Dedifferentiated amniotic fluid mesenchymal stem cell (primary cell): ENCODE measurements at regions not wholly inside any gene's neighbourhood (a gene's known extent, or its start where the extent isn't known, plus 50 kb on each side); places are given as distances from the start of the nearest gene placed in this dataset.
"Not testable (repeated sequence)": the region's sequence is repeated elsewhere in the genome, so short reads cannot be mapped to it uniquely, and the experiment has no call there.

Source experiments
- DNase-seq: peaks from one replicate; pipeline ENCODE4 v3.0.0-alpha.2; 2016; ENCODE audit errors: extremely low spot score

DNA sequence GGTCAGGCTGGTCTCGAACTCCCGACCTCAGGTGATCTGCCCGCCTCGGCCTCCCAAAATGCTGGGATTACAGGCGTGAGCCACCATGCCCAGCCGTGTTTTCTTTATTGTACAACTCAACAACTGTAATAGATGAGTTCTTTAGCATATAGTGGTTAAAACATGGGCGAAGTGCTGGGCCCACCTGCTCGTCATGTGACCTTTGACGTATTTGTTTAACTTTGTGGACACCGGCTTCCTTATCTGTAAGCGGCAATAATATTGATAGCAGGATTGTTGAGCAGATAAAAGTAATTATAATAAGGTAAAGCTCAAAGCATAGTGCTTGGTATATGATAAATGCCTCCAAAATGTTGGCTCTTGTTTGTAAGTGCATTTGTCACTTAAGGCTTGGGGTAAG, 460.3 kb downstream of the KLF12 start:
- no peak for DNase-seq

DNA sequence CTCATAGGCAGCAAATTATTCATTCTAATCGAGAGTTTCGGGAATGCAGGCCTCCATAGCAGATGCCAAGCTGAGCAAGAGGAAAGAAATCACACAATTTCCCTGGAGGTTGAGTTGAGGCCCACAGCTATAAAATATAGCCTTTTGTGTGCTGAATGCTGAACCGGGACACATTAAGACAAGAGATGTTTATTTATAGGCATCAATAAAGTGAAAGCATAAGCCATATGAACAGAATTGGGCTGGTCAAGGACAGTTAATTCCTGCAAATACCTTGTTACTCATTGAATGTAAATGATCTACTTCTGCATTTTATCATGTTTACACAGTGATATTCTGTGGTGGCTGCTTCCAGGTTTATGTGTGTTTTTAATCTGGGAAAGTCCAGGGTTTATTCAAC, 461.7 kb downstream of the KLF12 start:
- no peak for DNase-seq

DNA sequence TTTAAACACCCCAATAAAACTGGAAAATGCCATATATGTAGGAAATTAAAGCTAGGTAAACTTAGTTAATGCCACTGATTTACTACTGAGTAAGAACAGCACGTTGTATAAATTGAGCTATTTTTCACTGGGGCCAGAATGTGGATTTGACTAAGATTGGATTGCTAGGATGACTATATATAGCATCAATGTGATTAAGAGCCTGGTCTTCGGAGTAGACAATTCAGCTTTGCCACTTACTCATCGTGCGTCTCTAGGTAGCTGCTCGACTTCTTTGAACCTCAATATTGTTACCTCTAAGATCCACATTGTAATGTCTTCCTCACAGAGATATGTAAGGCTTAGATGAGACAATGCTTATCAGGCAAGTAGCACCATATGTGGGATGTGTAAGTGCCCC, 462.5 kb downstream of the KLF12 start:
- no peak for DNase-seq

DNA sequence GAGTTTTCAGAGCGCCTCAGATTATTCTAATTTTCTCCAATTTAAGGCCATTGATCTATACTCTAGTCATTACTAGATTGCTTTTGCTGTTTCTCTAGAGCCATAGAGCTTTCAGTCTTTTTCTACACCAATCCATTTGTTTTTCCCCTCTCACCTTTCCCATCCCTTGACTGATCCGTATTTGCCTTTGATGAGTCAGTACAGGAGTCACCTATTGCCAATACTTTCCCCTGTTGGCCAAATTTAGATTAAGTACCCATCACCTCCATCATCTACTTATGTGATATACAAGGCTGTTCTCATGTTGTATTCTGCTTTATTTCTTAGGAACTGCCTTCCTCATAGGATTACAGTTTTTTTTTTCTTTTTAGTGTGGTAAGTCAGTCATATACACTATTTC, 463.2 kb downstream of the KLF12 start:
- DNase-seq = no peak

DNA sequence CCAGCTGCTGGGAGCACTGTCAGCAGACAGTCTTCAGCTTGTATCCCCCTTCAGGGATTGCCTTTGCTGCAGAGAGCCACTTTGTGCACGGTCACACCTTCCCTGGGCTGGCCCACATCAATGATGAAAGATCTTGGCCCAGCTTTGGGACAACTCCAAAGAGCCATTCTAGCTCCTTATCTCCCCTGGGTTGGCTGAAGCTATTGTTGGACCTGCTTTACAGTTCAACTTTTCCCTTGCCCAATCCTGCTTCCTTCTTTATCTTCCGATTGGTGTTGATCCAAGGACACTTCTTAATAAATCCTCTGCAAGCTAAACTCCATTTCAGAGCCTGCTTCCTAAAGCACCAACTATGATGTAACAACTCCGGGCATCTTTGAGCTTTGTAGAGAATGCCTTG, 466.4 kb downstream of the KLF12 start:
- no peak for DNase-seq

DNA sequence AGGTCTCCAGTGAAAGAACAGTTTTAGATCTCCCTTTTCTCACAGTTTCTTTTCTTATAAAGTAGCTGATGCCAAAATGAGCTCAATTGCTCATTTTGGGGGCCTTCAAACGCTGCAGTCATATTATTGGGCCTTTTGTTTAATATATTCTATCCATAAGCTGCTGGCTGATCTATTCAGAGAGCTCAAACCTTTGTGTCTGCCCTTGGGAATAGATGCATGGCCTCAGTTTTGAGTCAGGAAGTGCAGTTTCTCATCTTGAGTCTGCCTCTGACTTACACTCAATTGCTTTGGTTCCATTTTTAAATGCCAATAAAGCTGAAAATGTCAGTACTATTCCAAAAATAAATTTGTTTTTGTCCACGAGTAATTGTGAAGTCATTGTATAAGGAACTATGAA, 468.9 kb downstream of the KLF12 start:
- DNase-seq = no peak

DNA sequence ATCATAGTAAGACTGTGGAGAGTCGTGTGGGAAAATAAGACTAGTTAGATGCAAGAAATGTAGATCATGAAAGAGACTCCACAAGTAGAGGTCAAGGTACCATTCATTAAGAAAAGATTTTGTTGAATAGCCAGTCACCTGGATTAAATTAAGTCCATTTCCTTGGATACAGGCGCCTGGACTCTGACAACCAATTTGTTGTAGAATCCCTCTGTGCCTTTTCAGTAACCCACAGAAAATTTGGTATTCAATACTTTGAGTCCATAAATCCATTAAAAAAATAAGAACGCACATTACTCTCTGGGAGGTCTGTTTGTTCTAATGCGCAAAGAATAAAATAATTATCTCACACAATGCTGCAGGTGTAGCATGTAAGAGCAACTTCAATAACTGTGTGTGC, 469.4 kb downstream of the KLF12 start:
- DNase-seq = no peak

DNA sequence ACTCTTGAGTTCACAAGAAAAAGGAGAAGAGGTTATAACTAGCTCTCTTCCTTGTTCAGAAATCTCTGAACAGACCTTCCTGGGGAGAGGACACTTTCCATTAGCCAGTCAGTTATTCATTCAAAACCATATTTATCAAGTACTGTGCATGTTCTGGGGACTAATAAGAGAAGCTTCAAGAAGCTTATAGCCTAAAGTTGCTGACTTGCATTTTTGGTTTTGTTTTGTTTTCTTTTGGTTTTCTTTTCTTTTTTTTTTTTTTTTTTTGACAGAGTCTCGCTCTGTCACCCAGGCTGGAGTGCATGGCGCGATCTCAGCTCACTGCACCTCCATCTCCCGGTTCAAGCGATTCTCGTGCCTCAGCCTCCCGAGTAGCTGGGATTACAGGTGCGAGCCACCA, 471.4 kb downstream of the KLF12 start:
- DNase-seq = no peak

DNA sequence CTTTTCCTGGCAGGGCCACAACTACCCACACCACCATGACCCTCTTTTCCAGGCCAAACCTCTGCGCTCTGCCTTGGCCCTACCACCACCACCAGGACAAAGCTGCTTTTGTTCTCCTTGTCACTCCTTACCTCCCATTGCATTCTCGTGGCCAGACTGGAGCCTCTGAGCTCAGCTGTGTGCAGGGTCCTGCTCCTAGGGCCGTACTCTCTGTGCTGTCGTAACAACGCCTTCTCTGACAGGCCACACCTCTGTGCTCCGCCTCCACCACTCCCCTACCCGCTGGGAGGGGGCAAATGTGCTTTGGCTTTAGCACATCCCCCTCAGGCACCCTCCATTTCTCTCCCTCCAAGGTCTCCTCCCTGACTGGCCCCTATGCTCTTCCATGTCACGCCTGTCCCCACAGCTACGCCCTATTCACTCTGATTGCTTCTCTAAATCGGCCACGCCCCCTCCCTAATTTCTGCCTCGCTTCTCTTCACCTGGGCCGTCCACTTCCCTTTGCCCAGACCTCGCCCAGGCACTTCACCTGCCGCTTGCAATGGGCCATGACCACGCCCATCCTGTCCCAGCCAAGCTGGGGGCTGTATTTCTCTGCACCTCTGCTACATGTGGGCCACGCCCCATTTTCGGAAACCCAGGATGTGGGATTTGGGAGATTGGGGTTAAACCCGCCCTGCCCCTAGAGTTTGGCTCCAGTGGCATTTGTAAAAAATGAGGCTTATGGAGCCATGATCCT, 472.3 kb downstream of the KLF12 start:
- DNase-seq = no peak

DNA sequence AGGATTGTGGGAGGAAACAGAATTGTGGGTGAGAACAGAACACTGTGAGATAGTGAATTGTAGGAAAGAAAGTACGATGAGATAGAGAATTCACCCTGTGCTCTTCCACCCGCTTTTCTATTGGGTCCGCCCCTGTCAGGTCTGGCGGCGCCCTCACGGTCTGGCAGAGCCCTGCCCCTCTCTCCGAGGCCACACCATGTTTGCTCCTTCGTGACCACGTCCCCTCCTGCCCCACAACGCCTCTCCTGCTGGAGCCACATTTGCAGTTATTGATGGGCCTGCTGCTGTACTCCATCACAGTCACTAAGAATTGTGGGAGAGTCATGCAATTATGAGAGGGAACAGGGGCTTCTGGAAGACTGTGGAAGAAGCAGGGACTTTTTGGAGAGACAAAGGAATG, 473.1 kb downstream of the KLF12 start:
- DNase-seq = no peak

DNA sequence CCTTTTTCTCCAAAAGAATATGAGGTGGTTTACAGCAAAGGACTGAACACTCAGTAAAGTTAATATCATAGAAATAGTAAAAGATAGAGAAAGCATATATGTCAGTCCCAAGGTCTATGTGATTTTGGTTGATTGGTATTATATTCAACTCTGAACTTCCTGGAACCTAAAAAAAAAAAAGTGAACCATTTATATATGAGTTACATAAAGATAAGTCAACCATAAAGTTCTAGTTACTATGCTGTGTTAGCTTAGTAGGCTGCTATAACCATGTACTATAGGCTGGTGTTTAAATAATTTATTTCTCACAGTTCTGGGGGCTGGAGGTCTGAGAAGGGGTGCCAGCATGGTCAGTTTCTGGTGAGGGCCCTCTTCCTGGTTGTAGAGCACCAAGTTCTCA, 475.6 kb downstream of the KLF12 start:
- DNase-seq = no peak

DNA sequence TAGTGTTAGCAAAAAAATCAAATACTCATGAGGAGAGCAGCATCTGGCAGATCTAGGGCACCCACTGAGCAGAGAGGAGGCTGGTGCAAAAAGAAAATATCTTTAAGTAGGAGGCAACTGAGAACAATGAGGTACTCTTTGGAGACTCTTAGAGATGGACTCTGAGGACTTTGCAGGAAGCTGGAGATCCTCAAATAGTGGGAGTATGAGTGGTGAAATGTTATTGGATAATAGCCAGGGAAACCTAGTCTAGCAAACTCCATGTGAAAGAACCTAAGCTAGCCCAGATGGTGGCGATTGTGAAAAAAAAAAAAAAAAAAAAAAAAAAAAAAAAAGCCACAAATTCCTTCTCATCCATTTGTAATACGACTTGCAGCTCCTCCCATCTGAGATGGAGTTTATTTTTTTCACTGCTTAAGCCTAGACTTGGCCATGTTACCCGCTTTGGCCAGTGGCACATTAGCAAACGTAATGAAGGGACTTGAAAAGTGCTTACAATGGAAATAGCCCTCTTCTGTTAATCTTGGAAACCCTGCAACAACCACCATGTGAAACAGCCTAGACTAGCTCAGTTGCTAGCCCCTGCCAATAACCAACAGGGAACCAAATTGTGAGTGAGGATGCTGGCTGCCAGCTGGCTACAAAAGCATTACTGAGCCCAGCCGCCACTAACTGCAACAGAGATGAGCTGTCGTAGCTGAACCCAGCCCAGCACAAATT, 476.2 kb downstream of the KLF12 start:
- DNase-seq = no peak

DNA sequence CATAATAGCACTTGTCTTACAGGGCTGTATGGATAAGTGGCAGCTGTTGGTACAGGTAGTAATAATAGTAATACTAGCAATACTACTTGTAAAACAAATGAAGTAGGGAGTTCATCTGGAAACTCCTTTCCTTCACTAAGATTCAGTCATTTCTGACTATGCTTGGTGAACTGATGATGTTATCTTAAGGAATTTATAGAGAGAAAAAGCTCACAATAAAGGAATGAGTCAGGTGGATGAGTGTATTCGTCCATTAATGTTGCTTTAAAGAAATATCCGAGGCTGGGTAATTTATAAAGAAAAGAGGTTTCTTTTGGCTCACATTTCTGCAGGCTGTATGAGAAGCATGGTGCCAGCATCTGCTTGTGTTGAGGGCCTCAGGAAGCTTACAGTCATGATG, 477.3 kb downstream of the KLF12 start:
- DNase-seq = no peak

DNA sequence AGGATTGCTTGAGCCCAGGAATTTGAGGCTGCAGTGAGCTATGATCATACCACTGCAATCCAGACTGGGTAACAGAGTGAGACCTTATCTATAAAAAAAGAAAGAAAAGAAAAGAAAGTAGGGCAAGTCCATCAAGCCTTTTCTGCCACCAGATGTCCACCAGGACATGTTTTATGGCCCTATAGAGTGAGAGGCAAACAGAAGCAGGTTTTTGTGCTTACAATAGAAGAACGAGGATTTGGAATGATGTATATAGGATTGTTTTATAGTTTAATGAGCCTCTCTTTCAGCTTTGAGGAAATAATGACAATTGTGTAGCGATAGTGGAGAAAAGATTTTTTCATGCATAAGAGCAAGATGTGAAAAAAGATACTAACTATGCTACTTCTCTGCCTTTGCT, 480.5 kb downstream of the KLF12 start:
- DNase-seq = no peak

DNA sequence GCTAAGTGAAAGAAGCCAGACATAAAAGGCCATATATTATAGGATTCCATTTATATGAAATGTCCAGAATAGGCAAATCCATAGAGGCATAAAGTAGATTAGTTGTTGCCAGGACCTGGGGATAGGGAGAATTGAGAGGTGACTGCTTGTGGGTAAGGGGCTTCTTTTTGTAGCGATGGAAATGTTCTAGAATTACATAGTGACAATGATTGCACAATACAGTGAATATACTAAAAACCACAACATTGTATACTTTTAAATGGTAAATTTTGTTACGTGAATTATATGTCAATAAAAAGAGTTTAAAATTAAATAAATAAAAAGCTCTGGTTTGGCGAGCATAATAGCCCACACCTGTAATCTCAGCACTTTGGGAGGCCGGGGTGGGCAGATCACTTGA, 486.8 kb downstream of the KLF12 start:
- DNase-seq = no peak

DNA sequence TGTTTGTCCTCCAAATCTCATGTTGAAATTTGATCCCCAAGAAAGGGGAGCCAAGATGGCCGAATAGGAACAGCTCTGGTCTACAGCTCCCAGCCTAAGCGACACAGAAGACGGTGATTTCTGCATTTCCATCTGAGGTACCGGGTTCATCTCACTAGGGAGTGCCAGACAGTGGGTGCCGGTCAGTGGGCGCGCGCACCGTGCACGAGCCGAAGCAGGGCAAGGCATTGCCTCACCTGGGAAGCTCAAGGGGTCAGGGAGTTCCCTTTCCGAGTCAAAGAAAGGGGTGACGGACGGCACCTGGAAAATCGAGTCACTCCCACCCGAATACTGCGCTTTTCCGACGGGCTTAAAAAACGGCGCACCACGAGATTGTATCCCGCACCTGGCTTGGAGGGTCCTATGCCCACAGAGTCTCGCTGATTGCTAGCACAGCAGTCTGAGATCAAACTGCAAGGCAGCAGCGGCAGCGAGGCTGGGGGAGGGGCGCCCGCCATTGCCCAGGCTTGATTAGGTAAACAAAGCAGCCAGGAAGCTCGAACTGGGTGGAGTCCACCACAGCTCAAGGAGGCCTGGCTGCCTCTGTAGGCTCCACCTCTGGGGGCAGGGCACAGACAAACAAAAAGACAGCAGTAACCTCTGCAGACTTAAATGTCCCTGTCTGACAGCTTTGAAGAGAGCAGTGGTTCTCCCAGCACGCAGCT, 493.6 kb downstream of the KLF12 start:
- not testable (repeated sequence) for DNase-seq

DNA sequence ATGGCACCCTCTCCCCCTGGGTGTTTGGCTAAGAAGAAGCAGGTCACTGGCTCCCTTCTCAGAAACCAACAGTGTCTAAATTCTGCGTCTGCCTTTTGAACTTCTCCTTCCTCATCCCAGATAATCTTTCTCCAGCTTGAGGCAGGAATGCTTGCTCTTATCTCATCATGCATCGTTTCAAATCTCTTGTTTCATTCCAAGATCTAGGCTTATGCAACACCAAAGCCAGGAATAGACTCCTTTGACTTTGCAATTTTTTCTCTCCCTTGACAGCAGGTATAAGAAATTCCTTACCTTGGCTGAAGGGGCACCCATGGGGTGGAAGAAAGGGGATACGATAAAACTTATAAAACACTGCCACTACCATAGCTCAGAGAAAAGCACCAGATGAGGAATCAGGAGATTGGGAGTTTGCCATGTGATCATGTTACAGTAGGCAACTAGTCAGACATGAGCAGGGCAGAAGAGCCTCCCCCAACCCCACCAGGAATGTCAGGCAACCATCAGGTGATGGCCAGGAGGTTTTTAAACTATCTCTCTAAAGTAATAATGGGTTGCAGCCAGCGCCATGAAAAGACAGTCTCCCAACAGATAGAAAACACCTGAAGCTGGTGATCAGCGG, 498.9 kb downstream of the KLF12 start:
- DNase-seq = no peak

DNA sequence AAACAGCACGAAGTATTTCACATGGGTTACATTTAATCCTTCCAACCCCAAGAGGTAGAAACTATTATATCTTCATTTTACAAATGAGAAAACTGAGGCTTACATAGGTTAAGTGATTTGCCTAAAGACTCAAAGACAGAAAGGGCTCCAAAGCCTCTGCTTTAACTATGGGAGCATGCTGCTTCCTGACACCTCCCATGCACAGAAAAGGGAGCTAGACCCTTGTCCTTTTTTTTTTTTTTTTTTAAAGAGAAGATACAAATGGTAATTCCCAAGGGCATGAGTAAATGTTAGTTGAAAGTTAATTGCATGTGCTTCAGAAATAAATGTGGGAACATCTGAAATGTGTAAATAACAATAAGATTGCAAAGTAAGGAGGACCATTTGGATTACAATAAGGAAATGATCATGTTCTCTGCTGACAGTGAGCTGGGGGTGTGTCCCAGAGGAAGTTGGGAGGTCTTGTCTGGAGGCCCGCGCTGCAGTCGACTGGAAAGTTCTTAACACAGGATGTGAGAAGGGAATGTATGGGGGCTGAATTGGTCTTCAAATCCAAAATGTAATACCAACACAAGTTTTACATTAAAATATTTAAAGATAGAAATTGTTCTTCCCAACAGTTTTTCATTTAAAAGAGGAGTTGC, 500.3 kb downstream of the KLF12 start:
- DNase-seq = no peak

DNA sequence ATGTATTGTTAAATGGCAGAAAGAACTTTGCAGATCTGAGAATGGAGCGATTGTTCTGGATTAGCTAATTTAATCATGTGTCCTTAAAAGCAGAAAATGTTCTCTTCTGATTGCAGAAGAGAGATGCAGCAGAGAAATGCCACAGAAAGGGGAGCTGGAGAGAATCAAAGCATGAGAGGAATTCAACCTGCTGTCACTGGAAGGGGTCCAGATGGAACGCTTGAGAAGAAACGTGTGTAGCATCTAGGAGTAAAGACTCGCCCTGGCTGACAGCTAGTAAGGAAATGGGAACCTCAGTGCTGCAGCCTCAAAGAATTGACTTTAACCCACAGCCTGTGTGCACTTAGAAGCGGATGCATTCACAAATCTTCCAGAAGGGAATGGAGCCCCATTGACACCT, 502.8 kb downstream of the KLF12 start:
- no peak for DNase-seq

DNA sequence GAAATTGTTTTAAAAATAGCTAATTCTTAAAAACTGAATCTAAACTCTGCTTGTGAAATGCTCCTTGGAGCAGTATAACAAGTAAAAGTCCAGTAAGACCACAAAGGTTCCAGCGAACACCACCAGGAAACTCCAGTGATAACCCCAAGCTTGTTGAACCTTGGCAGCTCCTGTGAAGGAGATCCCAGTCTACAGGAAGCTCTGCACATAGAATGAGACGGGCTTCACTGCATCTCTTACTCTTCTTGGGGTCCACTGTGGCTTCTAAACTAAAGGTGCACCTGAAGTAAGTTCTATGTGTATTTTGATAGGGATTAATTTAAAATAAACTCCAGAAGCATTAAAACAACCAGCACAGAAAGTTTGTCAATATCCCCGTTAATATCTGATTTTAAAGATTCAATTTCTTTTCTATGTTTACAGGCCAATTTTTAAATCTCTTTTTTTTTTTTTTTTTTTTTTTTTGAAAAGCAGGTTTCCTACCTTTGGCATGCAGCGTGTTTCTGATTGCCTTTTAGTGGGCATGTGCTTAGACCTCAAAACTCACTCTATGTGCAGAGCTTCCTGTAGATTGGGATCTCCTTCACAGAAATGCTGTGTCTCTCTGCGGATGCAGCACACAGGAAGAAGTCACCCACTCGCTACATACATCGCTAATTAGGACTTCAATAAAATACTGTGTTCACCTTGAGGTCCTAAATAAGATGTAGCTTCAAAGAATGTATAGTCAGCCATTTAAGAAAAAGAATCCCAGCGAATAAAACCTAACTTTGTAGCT, 508.5 kb downstream of the KLF12 start:
- DNase-seq = no peak

DNA sequence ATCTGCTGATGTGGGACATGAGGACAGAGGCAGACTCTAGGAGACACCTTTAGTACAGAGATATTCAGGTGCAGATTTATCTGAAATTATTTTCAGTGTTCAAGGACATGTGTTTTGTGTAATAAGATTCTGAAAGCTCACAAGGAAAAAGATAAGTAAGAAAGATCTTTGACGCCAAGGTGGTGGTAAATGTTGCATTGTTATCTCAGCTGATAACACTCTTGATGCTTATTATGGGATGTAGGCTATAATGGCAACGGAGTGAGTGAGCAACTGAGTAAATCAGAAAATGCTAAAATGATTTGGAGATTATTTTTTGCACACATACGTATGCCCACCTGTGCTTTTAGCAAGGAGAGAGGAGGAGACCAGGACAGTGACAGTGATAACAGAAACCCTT, 510.9 kb downstream of the KLF12 start:
- DNase-seq = no peak
